HG03442 (cell line): ENCODE measurements at regions not wholly inside any gene's neighbourhood (a gene's known extent, or its start where the extent isn't known, plus 50 kb on each side); places are given as distances from the start of the nearest gene placed in this dataset.

Experiments
- ATAC-seq: cut with Tn5 transposase; IDR thresholded peaks from one replicate; pipeline ENCODE4 v1.9.1; 2021; ENCODE audit warnings: mild to moderate bottlenecking, moderate library complexity; ENCODE audit not compliant: unreplicated experiment

DNA sequence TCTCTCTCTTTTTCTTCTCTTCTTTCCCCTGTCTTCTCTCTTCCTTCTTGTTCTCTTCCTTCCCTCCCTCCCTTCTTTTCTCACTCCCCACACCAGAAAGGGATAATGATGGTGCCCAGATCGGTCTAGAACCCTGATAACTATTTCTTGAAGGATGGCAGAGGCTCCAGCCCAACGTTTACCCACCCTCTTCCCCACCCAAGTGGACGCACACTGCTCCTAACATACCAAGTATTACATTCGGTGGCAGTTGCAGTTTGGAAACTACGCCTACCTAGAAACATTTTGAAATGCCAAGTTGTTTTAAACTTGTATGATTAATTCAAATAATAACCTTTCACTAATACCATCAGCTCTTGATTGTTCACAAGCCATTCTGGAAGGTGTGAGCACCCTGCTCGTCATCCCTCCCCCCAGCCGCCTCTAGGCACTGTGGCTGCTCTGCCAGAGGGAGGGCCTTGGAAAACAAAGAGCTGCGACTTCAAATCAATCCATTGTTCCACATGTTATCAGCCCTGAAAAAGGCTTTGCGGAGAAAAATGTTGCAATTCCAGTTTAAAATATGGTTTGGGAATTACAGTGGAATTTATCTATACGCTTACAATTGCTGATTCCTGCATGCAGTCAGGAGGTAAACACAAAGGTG is 1017.5 kb upstream of the TENM3 start:
- no peak for ATAC-seq

DNA sequence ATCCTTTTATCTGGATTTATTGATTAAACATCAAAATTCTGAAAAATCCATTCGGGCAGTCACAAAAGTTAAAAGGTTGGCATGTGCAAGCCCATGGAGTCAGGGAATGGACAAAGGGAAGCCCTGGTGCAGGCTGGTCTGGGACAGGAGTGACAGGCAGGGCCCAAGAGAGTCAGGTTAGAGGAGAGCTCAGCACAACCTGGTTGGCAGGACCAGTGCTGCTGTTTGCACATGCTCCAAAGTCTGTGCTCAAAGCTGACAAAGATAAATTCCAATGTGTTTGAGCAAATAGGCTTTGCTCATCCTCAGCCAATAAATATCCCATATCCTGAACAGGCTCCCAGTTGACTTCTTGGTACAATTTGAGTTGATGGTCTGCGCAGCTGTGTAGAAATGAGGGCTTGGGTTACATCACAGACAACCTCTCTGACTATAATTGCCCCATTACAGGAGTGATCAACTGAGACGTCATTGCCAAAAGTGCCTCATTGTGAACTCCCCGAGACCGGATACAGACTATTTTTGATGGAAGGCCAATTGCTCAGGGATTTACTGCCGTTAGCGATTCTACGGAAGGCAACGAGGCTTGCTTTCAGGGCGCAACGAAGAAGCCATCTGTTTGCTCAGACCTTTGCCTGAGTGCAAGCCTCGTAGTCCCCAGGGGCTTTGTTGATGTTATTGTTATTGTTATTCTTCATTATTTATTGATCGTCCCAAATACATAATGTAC is 1008.1 kb upstream of the TENM3 start:
- no peak for ATAC-seq

DNA sequence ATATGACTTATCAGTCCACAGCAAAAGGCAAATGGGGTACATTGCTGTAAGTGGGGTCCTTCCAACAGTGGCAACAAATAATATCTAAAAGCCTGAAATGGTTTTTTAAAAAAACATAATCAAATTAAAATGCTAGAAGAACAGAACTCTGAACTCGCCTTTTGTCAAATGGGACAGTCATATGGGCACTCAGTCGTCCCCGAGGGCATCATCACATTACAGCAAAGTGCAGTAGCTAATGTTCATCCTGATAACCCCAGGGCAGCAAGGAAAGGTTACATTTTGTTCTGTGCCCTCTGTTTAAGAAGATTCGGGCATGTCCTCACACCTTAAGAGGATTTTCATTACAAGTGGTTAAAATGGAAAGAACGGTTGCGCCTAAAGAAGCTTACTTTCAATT is 997.9 kb upstream of the TENM3 start:
- ATAC-seq, result no peak

DNA sequence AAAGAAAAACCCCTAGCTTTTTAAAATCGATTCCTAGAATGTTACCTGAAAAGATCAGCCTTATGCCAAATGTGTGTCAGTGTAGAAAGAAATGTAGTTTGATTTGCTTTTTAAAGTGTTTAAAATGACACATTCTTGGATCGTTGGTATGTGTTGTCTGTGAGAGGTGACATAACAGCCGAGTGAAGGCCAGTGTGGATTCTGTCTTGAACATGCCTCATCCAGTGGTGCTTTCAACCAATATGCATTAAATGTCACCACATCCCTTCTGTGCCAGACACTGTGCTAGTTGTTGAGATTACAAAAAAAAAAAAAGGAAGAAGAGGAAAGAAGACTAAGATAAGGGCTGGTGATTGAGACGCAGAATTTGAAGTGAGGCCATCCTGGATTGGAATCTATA is 994.2 kb upstream of the TENM3 start:
- no peak for ATAC-seq

DNA sequence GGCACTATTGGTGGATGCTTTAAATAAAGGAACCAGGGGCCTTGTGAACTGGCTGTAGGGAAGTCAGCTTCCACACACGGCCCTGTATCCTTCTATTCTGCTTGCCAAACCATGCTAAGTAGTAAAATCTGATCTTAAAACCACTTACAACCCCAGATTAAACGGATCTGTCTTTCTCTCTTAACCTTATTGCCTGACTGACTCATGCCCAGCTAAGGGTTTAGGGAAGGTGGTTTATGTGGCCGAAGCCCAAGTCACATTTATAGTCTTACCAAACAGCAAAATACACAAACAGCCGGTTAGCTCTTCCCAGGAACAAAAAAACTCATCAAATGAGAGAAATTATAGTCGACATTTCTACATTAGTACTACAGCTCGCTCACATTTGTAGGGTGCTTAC is 988.4 kb upstream of the TENM3 start:
- ATAC-seq, result no peak

DNA sequence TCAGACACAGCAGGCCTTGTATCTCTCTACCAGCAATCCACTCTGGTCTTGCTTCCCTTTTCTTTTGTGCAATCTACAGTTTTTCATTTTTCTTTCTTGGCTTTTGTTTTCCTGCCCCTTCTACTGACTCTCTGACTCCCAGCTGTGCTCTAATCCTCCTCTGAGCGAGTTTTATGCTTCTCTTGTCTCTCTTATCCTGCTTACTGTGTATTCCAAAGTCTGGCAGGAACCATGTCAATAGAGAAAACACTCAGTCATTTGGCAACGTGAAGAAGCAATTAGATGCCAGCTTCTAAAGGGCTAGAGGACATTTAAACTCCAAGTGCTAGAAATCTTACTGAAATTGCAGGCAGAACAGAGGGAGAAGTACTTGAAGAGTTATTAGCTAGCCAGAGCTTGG is 984.6 kb upstream of the TENM3 start:
- ATAC-seq, result no peak

DNA sequence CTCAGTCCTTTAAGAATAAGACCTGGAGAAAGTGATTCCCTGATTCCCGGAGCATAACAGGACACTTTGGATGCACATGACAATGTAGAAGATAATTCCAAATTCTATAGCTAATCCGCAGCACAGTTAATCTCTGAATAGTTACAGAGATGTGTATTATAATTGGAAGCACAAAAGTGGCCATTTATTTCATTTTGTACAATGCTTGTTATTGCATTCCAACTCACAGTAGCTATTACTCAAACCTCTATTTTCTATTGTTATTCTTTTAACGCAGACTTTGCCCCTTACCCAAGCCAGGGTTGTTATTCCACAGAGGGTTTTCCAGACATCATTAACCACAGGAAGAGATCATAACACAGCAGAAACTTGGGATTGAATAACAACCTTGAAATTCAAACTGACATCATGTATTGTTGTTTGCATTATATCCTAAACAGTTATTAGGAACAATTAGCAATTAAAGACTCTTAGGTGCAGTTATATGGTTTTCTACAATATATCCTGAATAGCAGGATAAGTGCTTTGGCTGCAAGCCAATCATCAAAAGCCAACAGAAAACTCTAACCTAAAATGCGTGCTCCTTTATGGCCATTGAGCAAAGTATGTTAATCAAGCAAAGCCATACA is 984.0 kb upstream of the TENM3 start:
- ATAC-seq, result no peak

DNA sequence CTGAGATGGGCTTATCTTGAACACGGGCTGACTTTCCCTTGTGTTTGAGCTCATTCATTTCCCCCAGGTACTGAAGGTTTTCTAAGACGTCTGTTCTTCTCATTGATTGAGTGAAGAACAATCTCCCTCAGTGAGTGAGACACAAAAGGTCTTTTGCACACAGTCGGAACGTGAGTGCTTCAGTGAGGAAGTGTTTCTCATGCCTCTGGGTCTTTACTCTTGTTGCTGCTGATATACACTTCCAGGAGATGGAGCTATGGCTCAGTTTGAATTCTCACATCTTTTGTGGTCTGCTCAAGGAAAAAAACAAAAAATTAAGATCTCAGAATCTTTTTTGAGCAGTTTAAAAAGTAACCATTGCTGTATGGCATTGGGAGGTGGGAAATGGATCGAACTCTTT is 981.9 kb upstream of the TENM3 start:
- ATAC-seq, result no peak

DNA sequence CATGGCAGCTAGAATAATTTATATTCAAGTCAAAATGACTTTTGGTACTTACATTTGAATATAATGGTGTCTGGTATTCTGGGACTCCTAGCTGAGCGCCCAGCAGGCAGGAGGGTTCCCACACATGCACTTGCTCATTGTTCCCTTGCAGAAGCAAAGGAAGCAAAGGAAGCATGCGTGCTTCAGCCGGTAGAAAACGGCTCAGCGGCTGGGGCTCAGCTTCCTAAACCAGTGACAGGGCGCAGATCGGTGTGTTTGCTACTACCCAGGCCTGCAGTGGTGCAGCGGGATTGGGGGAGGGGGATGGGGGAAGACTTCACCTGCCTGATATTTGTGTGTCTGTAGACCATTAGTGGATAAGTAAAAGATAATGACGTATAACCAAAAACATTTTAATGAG is 978.3 kb upstream of the TENM3 start:
- ATAC-seq, result no peak

DNA sequence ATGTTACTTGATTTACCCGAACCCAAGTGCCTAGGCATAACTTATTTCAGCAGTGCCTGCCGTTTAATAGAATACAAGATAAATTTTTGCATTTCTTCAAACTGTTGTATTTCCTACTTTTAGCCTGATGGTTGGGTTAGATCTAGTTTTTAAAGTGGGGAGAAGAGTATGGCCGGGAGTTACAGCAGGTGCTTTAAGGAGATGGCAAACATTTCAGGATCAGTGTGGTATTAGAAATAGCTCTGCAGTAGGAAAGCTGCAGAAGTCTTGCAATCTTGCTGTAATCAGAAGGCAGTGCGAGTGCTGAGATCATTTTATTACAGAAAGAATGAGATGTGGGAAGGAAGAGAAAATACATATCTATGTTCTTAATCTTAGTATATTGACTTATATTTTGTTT is 977.8 kb upstream of the TENM3 start:
- ATAC-seq, result no peak

DNA sequence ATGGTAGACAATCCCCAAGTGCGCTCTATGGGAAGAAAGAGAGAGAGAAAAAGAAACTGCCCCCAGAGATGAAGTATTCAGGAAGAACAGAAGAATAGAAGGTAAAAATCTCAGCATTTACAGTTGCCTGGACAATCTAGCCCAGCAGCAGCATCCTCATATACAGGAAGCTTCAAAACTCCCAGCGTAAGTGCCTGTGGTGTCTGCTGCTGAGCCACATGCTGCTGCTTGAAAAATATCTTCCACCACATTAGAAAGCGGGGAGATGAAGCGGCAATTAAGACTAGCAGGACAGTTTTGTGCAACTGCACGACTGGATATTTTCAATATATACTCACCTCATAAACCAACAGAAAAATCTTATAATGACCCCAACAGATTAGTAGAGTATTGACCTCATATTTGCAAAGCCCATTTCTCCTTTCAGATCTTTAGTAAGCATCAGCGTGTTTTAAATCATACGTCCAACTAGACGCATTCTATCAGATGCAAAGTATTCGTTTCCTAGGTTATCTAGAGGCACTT is 972.0 kb upstream of the TENM3 start:
- no peak for ATAC-seq

DNA sequence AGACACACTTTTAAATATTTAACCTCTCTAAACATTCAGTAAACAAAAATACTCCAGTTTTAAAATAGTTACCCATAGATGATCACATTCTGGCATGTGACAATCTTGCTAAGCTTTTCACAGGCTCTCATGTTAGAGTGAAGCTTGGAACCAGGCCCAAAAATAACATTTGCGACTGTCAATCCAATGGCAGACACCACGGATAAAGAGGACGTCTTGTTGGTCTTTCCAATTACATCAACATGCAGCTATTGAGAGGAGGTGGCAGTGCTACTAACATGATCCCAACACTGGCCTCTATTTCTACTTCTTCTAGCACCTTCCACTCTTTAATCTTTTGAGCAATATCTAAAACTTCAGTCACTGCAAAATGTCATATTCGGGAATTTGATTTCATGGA is 970.8 kb upstream of the TENM3 start:
- no peak for ATAC-seq

DNA sequence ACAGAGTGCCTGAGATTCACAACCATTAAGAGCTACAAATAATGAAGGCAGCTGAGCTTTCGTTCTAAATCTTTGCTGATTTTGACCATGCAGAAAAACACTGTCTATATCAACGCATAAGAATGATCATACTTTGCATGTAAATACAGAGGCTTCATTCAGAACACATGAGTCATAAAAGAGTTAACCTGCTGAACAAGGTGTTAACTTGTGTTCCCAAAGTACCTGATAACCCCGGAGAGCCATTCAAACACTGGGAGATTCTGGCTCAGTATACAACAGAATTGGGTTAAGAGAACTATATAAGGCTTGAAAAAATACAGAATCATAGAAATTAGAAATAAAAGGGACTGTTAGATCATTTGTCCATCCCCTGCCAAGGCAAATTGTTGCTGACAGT is 964.3 kb upstream of the TENM3 start:
- ATAC-seq, result no peak

DNA sequence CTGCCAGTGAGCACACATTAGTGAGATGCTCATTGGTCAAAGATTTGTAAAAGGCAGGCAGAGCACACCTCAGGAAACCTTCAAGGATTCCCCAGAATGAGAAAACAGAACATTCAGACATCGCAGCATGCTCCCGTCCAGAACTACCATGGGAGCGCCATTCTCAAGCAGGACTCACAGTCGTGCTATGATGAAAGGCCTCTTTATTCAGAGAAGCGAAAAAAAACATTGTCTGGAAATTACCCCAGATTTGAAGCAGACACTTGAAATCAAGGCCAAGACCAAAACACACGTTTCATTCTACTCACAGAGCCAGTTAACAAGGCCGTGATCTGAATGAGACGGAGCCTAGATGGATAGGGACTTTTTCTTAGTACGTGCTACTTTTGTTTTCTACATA is 961.8 kb upstream of the TENM3 start:
- ATAC-seq, result no peak

DNA sequence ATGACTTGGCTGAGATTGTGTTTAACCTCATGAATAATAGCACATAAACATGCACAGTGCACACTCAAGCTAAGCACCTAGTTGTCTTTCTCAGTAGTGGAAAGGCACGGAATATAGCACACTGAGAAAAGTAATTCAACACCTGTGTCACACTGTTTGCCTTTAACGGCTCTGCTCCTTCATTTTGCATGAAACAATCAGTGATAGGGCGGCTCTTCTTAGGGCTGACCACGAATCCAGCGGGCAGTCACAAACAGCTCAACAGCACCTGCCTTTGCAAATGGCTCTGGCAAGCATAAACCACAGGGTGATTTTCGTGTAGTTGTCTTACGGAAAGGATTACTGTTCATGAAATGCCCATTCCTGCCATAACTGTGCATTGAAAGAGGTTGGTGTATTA is 954.0 kb upstream of the TENM3 start:
- no peak for ATAC-seq

DNA sequence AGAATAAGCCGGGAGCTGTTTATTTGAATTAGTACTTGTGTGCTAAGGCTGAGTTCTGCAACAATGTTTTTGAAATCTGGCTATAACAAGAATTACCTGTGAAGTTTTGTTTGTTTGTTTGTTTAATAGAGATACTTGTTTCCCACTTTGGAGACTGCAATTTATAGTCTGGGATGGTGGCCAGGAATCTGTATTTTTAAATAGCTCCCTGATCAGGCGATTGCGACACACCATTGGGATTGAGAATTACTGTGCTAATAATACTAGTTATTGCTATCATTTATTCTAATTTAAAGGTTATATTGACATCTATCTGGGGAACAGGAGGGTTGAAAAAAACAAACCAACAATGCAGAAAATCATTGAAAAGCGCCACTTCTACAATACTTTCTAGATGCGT is 951.6 kb upstream of the TENM3 start:
- ATAC-seq, result no peak

DNA sequence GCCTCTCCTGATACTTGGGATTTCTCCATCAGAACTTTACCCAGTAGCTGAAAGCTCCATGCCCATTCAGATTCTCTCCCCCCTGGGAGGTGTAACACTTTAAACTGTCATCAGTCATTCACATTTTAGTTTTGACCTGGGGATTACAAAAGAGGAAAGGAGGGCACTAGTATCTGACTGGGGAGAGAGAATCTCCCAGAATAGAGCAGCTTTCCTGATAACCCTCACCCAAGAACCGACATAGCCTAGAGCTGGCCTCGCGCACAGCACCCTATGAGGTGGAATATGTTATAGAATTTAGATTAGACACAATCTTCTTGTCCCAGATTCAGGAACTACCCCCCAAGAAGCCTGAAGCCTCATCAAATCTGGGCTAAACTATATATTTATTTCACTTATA is 950.2 kb upstream of the TENM3 start:
- ATAC-seq, result no peak

DNA sequence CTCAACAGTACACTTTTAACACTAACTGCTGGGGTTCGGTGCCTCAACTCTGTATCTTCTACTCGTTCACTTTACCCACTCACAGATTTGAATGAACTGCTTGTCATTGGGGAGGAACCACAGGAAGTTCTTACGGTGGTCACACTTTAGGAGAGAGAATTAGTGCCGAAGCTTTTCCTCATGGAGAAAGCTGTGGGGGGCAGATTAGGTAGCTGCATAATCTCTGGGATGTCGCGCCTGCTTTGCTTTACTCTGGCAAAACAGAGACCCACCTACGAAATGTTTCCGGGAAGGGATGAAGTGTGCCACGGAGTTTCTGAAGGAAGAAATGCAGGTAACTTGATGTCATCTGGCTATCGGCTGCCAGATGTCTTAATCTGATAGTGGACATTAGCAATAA is 949.7 kb upstream of the TENM3 start:
- no peak for ATAC-seq

DNA sequence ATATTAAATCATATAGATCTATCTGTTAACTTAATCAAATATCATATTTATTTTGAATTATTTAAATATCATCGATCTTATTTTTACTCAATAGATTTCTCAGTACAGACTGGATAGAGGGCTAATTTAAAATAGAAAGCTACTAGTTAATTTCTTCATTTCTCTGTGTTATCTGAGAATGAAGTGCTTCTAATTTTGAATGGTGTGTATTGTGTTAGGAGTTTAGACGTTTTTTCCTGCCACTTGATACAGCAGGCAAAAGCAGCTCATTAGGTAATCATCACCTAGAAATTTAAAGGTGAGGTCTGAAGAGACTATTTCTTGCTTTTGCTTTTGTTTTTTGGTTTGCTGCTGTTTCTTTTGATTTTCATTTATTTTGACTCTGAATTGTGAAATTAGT is 948.8 kb upstream of the TENM3 start:
- ATAC-seq, result no peak

DNA sequence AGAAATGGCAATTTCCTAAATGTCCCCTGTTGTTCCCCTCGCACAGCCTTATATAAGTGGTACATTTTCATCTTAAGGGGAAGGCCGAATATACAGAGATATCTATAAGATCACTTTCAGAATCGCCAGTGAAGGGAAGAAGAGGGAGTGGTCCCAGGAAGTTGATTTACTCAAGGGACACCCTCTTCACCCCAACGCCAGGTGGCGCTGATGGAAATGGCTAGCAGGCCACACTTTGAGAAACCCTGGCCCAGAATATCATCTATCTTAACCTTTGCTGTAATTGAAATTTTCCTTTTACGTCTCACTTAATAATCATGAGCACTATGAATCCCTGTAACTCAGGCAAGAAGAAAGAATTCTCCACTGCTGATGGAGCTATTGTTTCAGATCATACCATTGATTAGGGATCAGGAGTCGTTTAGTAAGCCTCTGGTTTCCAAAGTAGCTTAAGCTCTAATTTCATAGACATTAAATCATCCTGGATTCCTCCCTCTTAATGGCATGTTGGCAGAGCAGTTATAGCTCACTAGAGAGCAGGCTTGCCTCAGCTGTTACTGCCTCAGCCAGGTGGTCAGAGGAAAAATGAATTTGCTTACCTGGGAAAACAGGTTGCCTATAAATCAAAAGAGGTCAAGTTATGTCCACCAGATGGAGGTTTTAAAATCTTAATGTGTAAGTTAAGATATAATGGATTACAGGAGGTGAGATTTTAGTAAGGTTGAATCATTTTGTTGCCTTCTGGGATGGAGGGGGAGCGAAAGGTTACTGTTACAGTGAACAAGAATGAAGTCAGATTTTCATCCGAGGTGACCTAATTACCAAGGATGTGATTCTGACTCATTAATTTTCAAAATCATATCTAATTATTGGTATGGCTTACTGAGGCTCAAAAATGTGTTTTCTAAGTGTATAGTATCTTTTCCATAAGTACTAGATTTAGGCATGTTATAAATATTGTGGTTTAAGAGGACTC is 941.2 kb upstream of the TENM3 start:
- no peak for ATAC-seq

DNA sequence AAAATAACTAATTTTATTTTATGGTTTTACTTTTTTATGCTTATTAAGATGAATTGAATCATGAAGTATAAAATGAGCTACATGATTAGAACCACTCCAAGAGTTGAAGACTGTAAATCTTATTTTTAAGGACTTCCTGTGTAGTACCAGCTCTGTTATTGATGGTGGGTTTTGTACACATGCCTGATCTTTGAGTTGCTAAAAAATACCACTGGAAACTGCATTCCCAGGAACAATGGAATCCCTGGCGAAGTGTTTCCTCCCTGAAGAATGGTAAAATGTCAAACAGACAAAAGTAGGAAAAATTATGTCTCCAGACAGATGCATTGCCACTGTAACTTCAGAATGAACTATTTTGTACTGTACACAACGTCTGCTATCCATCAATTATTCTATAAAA is 935.4 kb upstream of the TENM3 start:
- no peak for ATAC-seq
